ENCODE measurements at regions not wholly inside any gene's neighbourhood (a gene's known extent, or its start where the extent isn't known, plus 50 kb on each side); places are given as distances from the start of the nearest gene placed in this dataset.

DNA sequence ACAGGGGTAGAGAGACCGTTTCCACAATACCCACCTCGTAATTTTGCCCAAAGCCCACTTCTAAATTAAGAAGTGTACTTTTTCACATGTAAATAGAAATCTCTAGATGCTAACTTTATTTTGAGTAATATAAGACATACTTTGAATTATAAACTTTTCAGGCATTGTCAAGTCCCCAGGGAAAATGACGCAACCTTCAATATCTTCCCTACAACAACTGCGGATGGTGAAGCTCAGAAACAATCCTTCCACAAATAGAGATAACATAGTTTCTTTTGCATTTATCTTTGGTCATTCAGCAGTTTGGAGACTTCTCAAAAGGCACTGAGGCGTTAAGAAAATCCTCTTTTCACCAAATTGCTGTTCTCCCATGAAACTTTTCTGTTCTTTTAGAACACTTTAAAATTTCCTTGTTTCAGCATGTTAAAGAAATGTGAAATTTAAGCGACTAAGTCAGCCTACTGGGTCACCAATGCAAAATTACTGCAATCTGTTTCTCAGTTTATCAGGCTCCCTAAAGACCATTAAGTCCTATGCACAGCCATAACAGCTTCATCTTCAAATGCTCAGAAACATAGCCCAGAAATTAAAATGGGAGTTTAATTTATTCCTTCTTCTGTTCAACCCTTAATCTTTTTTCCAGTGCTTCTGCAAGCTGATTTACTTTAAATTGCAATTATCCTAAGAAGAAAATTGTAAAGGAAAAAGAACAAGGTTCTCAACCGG is 118.3 kb upstream of the DNAJC10 start:
- H3K4me2 ChIP-seq (ENCODE audit: low read length): no peak overlapping the region
- no peak overlapping the region for H3K4me3 ChIP-seq (ENCODE audit: low read length)
- no peak overlapping the region for H3K27ac ChIP-seq (ENCODE audit: low read length)
- TF ChIP-seq EP300 (conservative IDR thresholded peaks at IDR 0.05; ENCODE audit: poor library complexity, severe bottlenecking): no peak
- no peak for TF ChIP-seq MXI1 (conservative IDR thresholded peaks at IDR 0.05; ENCODE audit: poor library complexity, severe bottlenecking)
- TF ChIP-seq RAD21 (conservative IDR thresholded peaks at IDR 0.05): no peak
- TF ChIP-seq, protein P1, sequence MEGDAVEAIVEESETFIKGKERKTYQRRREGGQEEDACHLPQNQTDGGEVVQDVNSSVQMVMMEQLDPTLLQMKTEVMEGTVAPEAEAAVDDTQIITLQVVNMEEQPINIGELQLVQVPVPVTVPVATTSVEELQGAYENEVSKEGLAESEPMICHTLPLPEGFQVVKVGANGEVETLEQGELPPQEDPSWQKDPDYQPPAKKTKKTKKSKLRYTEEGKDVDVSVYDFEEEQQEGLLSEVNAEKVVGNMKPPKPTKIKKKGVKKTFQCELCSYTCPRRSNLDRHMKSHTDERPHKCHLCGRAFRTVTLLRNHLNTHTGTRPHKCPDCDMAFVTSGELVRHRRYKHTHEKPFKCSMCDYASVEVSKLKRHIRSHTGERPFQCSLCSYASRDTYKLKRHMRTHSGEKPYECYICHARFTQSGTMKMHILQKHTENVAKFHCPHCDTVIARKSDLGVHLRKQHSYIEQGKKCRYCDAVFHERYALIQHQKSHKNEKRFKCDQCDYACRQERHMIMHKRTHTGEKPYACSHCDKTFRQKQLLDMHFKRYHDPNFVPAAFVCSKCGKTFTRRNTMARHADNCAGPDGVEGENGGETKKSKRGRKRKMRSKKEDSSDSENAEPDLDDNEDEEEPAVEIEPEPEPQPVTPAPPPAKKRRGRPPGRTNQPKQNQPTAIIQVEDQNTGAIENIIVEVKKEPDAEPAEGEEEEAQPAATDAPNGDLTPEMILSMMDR (IDR thresholded peaks at IDR 0.05; ENCODE audit: poor library complexity, severe bottlenecking): no peak
- H3K36me3 ChIP-seq (ENCODE audit: insufficient read depth, low read length): no peaks in the 10 kb centered on the region
- H4K20me1 ChIP-seq (ENCODE audit: insufficient read depth): no peaks in the 10 kb centered on the region
- H3K9me3 ChIP-seq (ENCODE audit: low read length): no peaks in the 10 kb centered on the region
- H2AFZ ChIP-seq (ENCODE audit: low read depth, low read length): no peak overlapping the region
- no peaks in the 10 kb centered on the region for H3F3A ChIP-seq (ENCODE audit: insufficient read depth, low read length, poor library complexity, severe bottlenecking)
- no peaks in the 10 kb centered on the region for H3K79me2 ChIP-seq (replicated peaks; ENCODE audit: insufficient read depth, low read length)
- H3K9me2 ChIP-seq (ENCODE audit: insufficient read depth, low read length): no peaks in the 10 kb centered on the region
- no peak overlapping the region for H3K9ac ChIP-seq (ENCODE audit: low read length)
- H3K27me3 ChIP-seq (ENCODE audit: insufficient read depth, low read depth, low read length): no peaks in the 10 kb centered on the region

DNA sequence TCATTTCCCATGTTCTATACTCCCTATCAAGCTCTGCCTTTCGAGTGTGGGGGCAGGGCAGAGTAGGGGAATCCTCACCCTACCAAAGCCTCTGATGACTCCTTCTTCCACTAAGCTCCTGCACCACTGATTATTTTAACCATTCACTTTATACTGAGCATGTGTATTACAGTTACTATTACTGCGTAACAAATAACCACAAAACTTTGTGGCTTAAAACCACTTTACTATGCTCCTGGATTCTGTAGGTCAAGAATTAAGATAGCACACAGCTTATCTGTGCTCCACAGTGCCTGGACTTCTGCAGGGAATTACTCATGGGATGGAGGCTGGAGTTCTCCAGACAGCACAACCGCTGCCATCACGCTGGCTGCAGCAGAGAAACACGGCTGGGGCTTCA is 117.4 kb upstream of the DNAJC10 start:
- Histone ChIP-seq H3K27me3 (ENCODE audit: insufficient read depth, low read depth, low read length) (no peaks in the 10 kb centered on the region), H2AFZ (ENCODE audit: low read depth, low read length) (no peak overlapping the region), H3K9ac (ENCODE audit: low read length) (no peak overlapping the region), H4K20me1 (ENCODE audit: insufficient read depth) (no peaks in the 10 kb centered on the region), H3K9me3 (ENCODE audit: low read length) (no peaks in the 10 kb centered on the region), H3K4me2 (ENCODE audit: low read length) (no peak overlapping the region), H3K27ac (ENCODE audit: low read length) (no peak overlapping the region), H3F3A (ENCODE audit: insufficient read depth, low read length, poor library complexity, severe bottlenecking) (no peaks in the 10 kb centered on the region), H3K9me2 (ENCODE audit: insufficient read depth, low read length) (no peaks in the 10 kb centered on the region), H3K79me2 (replicated peaks; ENCODE audit: insufficient read depth, low read length) (no peaks in the 10 kb centered on the region), H3K4me3 (ENCODE audit: low read length) (no peak overlapping the region), H3K36me3 (ENCODE audit: insufficient read depth, low read length) (no peaks in the 10 kb centered on the region)
- TF ChIP-seq, protein P2, sequence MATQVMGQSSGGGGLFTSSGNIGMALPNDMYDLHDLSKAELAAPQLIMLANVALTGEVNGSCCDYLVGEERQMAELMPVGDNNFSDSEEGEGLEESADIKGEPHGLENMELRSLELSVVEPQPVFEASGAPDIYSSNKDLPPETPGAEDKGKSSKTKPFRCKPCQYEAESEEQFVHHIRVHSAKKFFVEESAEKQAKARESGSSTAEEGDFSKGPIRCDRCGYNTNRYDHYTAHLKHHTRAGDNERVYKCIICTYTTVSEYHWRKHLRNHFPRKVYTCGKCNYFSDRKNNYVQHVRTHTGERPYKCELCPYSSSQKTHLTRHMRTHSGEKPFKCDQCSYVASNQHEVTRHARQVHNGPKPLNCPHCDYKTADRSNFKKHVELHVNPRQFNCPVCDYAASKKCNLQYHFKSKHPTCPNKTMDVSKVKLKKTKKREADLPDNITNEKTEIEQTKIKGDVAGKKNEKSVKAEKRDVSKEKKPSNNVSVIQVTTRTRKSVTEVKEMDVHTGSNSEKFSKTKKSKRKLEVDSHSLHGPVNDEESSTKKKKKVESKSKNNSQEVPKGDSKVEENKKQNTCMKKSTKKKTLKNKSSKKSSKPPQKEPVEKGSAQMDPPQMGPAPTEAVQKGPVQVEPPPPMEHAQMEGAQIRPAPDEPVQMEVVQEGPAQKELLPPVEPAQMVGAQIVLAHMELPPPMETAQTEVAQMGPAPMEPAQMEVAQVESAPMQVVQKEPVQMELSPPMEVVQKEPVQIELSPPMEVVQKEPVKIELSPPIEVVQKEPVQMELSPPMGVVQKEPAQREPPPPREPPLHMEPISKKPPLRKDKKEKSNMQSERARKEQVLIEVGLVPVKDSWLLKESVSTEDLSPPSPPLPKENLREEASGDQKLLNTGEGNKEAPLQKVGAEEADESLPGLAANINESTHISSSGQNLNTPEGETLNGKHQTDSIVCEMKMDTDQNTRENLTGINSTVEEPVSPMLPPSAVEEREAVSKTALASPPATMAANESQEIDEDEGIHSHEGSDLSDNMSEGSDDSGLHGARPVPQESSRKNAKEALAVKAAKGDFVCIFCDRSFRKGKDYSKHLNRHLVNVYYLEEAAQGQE (IDR thresholded peaks at IDR 0.05; ENCODE audit: borderline replicate concordance): no peak
- TF ChIP-seq MXI1 (conservative IDR thresholded peaks at IDR 0.05; ENCODE audit: poor library complexity, severe bottlenecking): no peak

DNA sequence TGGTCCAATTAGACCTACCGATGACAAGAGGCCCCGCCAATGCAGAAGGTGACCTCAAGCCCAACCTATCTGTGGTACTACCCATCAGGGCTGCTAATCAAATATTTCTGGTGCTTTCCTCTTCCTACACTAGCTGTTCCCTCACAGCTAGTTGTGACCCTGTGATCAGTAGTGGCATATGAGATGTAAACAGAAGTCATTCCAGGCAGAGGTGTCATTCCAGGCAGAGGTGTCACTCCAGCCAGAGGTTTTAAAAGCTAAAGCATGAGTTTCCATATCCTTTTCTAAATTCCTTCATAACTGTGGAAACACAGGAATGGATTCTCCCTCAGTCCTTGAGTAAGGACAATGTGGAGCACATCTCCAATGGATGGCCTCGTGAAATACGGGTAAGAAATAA is 110.9 kb upstream of the DNAJC10 start:
- Histone ChIP-seq H3K27me3 (ENCODE audit: insufficient read depth, low read depth, low read length) (no peaks in the 10 kb centered on the region), H3K27ac (ENCODE audit: low read length) (no peak overlapping the region), H3K36me3 (ENCODE audit: insufficient read depth, low read length) (no peaks in the 10 kb centered on the region), H4K20me1 (ENCODE audit: insufficient read depth) (no peaks in the 10 kb centered on the region), H2AFZ (ENCODE audit: low read depth, low read length) (no peak overlapping the region), H3F3A (ENCODE audit: insufficient read depth, low read length, poor library complexity, severe bottlenecking) (no peaks in the 10 kb centered on the region), H3K4me3 (ENCODE audit: low read length) (no peak overlapping the region), H3K4me2 (ENCODE audit: low read length) (no peak overlapping the region), H3K9ac (ENCODE audit: low read length) (no peak overlapping the region), H3K9me3 (ENCODE audit: low read length) (no peaks in the 10 kb centered on the region), H3K79me2 (replicated peaks; ENCODE audit: insufficient read depth, low read length) (no peaks in the 10 kb centered on the region), H3K9me2 (ENCODE audit: insufficient read depth, low read length) (no peaks in the 10 kb centered on the region)
- TF ChIP-seq TAF1 (IDR thresholded peaks at IDR 0.05; ENCODE audit: low read depth) (no peak), EP300 (conservative IDR thresholded peaks at IDR 0.05; ENCODE audit: poor library complexity, severe bottlenecking) (no peak), SMC3 (conservative IDR thresholded peaks at IDR 0.05; ENCODE audit: poor library complexity) (no peak), MXI1 (conservative IDR thresholded peaks at IDR 0.05; ENCODE audit: poor library complexity, severe bottlenecking) (no peak), EZH2 (IDR thresholded peaks at IDR 0.05; ENCODE audit: borderline replicate concordance, insufficient read depth, low read length, poor library complexity, severe bottlenecking) (no peak), POLR2AphosphoS5 (IDR thresholded peaks at IDR 0.05) (no peak), RAD21 (conservative IDR thresholded peaks at IDR 0.05) (no peak)
- TF ChIP-seq, protein P1 (IDR thresholded peaks at IDR 0.05; ENCODE audit: poor library complexity, severe bottlenecking): no peak
- TF ChIP-seq, protein P2 (IDR thresholded peaks at IDR 0.05; ENCODE audit: borderline replicate concordance): no peak

Data from neural cell (in vitro differentiated cells).